H1 (cell line): ENCODE measurements at regions not wholly inside any gene's neighbourhood (a gene's known extent, or its start where the extent isn't known, plus 50 kb on each side); places are given as distances from the start of the nearest gene placed in this dataset.

Experiments
- BCL11A ChIP-seq, 2 experiments: IDR thresholded peaks; one replicate each; pipeline ENCODE4 v1.6.1; 2011; ENCODE audit warnings: low read depth in 2 of 2, low read length in 2 of 2, mild to moderate bottlenecking in 2 of 2
- EP300 ChIP-seq, 2 experiments: IDR thresholded peaks; 1 replicate in 1 of 2; 2 replicates in 1 of 2; pipeline ENCODE4 v1.6.1; 2011 to 2012; ENCODE audit warnings: low read depth in 2 of 2, low read length in 2 of 2, mild to moderate bottlenecking in 2 of 2, borderline replicate concordance in 1 of 2, inconsistent platforms in 1 of 2, moderate library complexity in 1 of 2
- NANOG ChIP-seq: IDR thresholded peaks from 2 replicates; pipeline ENCODE4 v1.6.1; 2011; ENCODE audit warnings: low read length, low read depth, mild to moderate bottlenecking, inconsistent platforms; ENCODE audit not compliant: insufficient read depth, poor library complexity, severe bottlenecking
- POLR2A ChIP-seq, 2 experiments: IDR thresholded peaks; 1 replicate in 1 of 2; 2 replicates in 1 of 2; pipeline ENCODE4 v1.6.1; 2011; ENCODE audit warnings: low read depth in 2 of 2, low read length in 2 of 2, mild to moderate bottlenecking in 2 of 2; ENCODE audit errors: control extremely low read depth in 1 of 2
- POLR2AphosphoS5 ChIP-seq: IDR thresholded peaks from 2 replicates; pipeline ENCODE4 v1.6.1; 2011; ENCODE audit warnings: low read depth, low read length
- RNF2 ChIP-seq: fragments of 200-900, 300-1000 bp; sonication (generic); IDR thresholded peaks from 2 replicates; pipeline ENCODE4 v1.7.1; 2016; ENCODE audit warnings: borderline replicate concordance, low read depth, mild to moderate bottlenecking, antibody characterized with exemption, low read length; ENCODE audit not compliant: poor library complexity, severe bottlenecking; ENCODE audit errors: missing control alignments
- SIRT6 ChIP-seq: IDR thresholded peaks from one replicate; pipeline ENCODE4 v1.7.1; 2012; ENCODE audit warnings: low read length, inconsistent platforms
- SP1 ChIP-seq: IDR thresholded peaks from 2 replicates; pipeline ENCODE4 v1.6.1; 2011; ENCODE audit warnings: low read depth, low read length
- SRF ChIP-seq: IDR thresholded peaks from 2 replicates; pipeline ENCODE4 v1.6.1; 2011; ENCODE audit warnings: mild to moderate bottlenecking, low read depth, low read length, moderate library complexity
- SUZ12 ChIP-seq: fragments of 200-600 bp; sonication (generic); IDR thresholded peaks from 2 replicates; pipeline ENCODE4 v1.6.1; 2012; ENCODE audit warnings: mild to moderate bottlenecking, inconsistent platforms, low read length, moderate library complexity, mixed read lengths
- TAF1 ChIP-seq: IDR thresholded peaks from 2 replicates; pipeline ENCODE4 v1.6.1; 2011; ENCODE audit warnings: mild to moderate bottlenecking, low read depth, low read length
- TF ChIP-seq, protein P1 (sequence below), 3 experiments: IDR thresholded peaks; 1 replicate in 2 of 3; 2 replicates in 1 of 3; pipeline versions ENCODE4 v1.5.1 to v1.6.1; 2011; ENCODE audit warnings: low read length in 3 of 3, mild to moderate bottlenecking in 3 of 3, inconsistent platforms in 2 of 3, low read depth in 1 of 3, moderate library complexity in 1 of 3; ENCODE audit not compliant: insufficient read depth in 1 of 3; ENCODE audit errors: control extremely low read depth in 1 of 3
- TF ChIP-seq, protein P2 (sequence below): IDR thresholded peaks from 2 replicates; pipeline ENCODE4 v1.6.1; 2011; ENCODE audit warnings: low read depth, mild to moderate bottlenecking, low read length; ENCODE audit not compliant: insufficient read depth

GRCh38 chrY:19167319-19168201 is 394.0 kb upstream of the HSFY2 start:
- TF ChIP-seq, protein P1, sequence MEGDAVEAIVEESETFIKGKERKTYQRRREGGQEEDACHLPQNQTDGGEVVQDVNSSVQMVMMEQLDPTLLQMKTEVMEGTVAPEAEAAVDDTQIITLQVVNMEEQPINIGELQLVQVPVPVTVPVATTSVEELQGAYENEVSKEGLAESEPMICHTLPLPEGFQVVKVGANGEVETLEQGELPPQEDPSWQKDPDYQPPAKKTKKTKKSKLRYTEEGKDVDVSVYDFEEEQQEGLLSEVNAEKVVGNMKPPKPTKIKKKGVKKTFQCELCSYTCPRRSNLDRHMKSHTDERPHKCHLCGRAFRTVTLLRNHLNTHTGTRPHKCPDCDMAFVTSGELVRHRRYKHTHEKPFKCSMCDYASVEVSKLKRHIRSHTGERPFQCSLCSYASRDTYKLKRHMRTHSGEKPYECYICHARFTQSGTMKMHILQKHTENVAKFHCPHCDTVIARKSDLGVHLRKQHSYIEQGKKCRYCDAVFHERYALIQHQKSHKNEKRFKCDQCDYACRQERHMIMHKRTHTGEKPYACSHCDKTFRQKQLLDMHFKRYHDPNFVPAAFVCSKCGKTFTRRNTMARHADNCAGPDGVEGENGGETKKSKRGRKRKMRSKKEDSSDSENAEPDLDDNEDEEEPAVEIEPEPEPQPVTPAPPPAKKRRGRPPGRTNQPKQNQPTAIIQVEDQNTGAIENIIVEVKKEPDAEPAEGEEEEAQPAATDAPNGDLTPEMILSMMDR (IDR thresholded peaks at IDR 0.05; ENCODE audit: control extremely low read depth in 1 of 3, insufficient read depth in 1 of 3, low read depth in 1 of 3, low read length in 3 of 3) = no peak
- TF ChIP-seq, protein P2, sequence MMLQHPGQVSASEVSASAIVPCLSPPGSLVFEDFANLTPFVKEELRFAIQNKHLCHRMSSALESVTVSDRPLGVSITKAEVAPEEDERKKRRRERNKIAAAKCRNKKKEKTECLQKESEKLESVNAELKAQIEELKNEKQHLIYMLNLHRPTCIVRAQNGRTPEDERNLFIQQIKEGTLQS = no peak
- TF ChIP-seq TAF1 = no peak
- TF ChIP-seq POLR2A (IDR thresholded peaks at IDR 0.05; ENCODE audit: control extremely low read depth in 1 of 2, low read depth in 2 of 2, low read length in 2 of 2) = no peak
- no peak for TF ChIP-seq SUZ12
- TF ChIP-seq POLR2AphosphoS5 = no peak
- TF ChIP-seq RNF2 = no peak
- no peak for TF ChIP-seq SP1
- TF ChIP-seq BCL11A (IDR thresholded peaks at IDR 0.05; ENCODE audit: low read depth in 2 of 2, low read length in 2 of 2) = no peak
- no peak for TF ChIP-seq SIRT6
- no peak for TF ChIP-seq EP300 (IDR thresholded peaks at IDR 0.05; ENCODE audit: borderline replicate concordance in 1 of 2, low read depth in 2 of 2, low read length in 2 of 2)
- TF ChIP-seq NANOG = no peak
- no peak for TF ChIP-seq SRF
